CD8-positive, alpha-beta memory T cell (primary cell): ENCODE measurements at regions not wholly inside any gene's neighbourhood (a gene's known extent, or its start where the extent isn't known, plus 50 kb on each side); places are given as distances from the start of the nearest gene placed in this dataset.

Source experiments
- CTCF ChIA-PET: fragments of 350-600 bp; sonication (Branson Sonifier 250); formaldehyde crosslinking; loops from one replicate; lab custom pipeline; 2021; ENCODE audit warnings: antibody characterized with exemption; lab: Charles Lee
- POLR2A ChIA-PET: fragments of 350-600 bp; sonication (Branson Sonifier 250); formaldehyde crosslinking; loops from one replicate; lab custom pipeline; 2021; ENCODE audit warnings: antibody characterized with exemption; lab: Charles Lee
- DNase-seq, 5 donors: peaks; one replicate each; pipeline versions ENCODE4 v3.0.0 to v3.0.0-alpha.2; 2020 to 2022; ENCODE audit warnings: mixed read lengths in 1 of 5
- H3K27ac ChIP-seq: one replicate; pipeline ENCODE4 v1.7.0; 2013; ENCODE audit warnings: low read depth, mild to moderate bottlenecking, low read length, moderate library complexity
- H3K27me3 ChIP-seq: 2 replicates; pipeline ENCODE4 v1.7.0; 2013; ENCODE audit warnings: low read length, mild to moderate bottlenecking; ENCODE audit not compliant: insufficient read depth, poor library complexity, severe bottlenecking
- H3K36me3 ChIP-seq: 2 replicates; pipeline ENCODE4 v1.7.0; 2013; ENCODE audit warnings: mild to moderate bottlenecking, low read length, moderate library complexity; ENCODE audit not compliant: insufficient read depth
- H3K4me1 ChIP-seq: 2 replicates; pipeline ENCODE4 v1.7.0; 2013; ENCODE audit warnings: mild to moderate bottlenecking, low read length, moderate library complexity; ENCODE audit not compliant: insufficient read depth
- H3K4me3 ChIP-seq: 2 replicates; pipeline ENCODE4 v1.7.0; 2013; ENCODE audit warnings: mild to moderate bottlenecking, low read length
- H3K9me3 ChIP-seq: 2 replicates; pipeline ENCODE4 v1.7.0; 2013; ENCODE audit warnings: mild to moderate bottlenecking, low read length
- H3K27ac Mint-ChIP-seq, 8 donors: one replicate each; pipeline ENCODE4 v1.8.0; 2020 to 2021; ENCODE audit warnings: mixed read lengths in 8 of 8, mild to moderate bottlenecking in 6 of 8, inconsistent platforms in 3 of 8, moderate library complexity in 3 of 8
- H3K27me3 Mint-ChIP-seq, 2 donors: one replicate each; pipeline ENCODE4 v1.8.0; 2020 to 2021; ENCODE audit warnings: mixed read lengths in 2 of 2, mild to moderate bottlenecking in 1 of 2, moderate library complexity in 1 of 2
- H3K36me3 Mint-ChIP-seq, 3 donors: one replicate each; pipeline ENCODE4 v1.8.0; 2020 to 2021; ENCODE audit warnings: mixed read lengths in 3 of 3, inconsistent platforms in 1 of 3, mild to moderate bottlenecking in 1 of 3
- H3K4me1 Mint-ChIP-seq, 3 donors: one replicate each; pipeline ENCODE4 v1.8.0; 2020 to 2021; ENCODE audit warnings: mixed read lengths in 3 of 3, inconsistent platforms in 1 of 3, mild to moderate bottlenecking in 1 of 3
- H3K4me3 Mint-ChIP-seq, 7 donors: one replicate each; pipeline ENCODE4 v1.8.0; 2020 to 2021; ENCODE audit warnings: mixed read lengths in 7 of 7, mild to moderate bottlenecking in 6 of 7, moderate library complexity in 4 of 7, inconsistent platforms in 2 of 7
- H3K9me3 Mint-ChIP-seq, 5 donors: one replicate each; pipeline ENCODE4 v1.8.0; 2020 to 2022; ENCODE audit warnings: mixed read lengths in 5 of 5, mild to moderate bottlenecking in 3 of 5, moderate library complexity in 2 of 5, inconsistent platforms in 1 of 5

DNA sequence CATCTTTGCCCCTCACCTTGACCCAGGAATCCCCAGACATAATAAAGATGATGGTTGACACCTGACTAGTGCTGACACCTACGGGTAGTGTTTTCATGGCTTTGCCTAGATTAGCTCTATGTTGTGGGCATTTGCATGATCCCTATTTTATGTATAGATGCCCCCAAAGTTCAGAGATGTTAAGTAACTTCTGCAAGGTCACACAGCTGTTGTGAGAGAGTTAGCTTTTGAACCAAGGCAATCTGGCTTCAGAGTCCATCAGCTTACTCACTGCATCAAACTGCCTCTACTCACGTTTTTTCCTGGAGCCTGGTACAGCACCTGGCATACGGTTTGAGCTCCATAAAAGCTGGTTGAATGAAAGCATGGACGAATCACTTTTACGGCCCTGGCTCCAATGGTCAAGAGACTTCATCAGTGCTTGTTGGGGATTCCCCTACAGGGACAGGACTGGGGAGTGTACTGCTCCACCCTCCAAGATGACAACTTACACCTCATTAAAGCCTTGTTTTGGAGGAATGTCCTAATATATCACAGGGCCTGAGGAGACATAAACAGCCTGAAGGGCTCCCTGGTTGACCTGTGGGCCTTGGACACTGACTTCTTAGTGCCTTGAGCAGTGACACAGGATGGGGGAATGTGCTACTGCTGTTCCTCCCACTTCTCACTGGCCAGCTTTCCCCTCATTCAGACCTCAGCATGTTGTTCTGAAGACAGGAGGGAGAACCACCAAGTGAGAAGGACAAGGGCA lies 193.2 kb upstream of the ASIC2 start:
- no peaks in the 10 kb centered on the region for H3K9me3 ChIP-seq
- Mint-ChIP-seq H3K4me3 (no peak overlapping the region), H3K9me3 (no peaks in the 10 kb centered on the region), H3K27ac (no peak overlapping the region), H3K4me1 (no peaks in the 10 kb centered on the region), H3K36me3 (no peaks in the 10 kb centered on the region), H3K27me3 (peaks cover 2 to 6% of the 10 kb centered on the region in 2 donors)
- H3K27me3 ChIP-seq = no peaks in the 10 kb centered on the region
- DNase-seq = no peak
- H3K4me1 ChIP-seq = no peaks in the 10 kb centered on the region
- H3K4me3 ChIP-seq = no peak overlapping the region
- no peak overlapping the region for H3K27ac ChIP-seq
- H3K36me3 ChIP-seq = no peaks in the 10 kb centered on the region
- CTCF ChIA-PET = no interaction called here
- POLR2A ChIA-PET = no interaction called here

DNA sequence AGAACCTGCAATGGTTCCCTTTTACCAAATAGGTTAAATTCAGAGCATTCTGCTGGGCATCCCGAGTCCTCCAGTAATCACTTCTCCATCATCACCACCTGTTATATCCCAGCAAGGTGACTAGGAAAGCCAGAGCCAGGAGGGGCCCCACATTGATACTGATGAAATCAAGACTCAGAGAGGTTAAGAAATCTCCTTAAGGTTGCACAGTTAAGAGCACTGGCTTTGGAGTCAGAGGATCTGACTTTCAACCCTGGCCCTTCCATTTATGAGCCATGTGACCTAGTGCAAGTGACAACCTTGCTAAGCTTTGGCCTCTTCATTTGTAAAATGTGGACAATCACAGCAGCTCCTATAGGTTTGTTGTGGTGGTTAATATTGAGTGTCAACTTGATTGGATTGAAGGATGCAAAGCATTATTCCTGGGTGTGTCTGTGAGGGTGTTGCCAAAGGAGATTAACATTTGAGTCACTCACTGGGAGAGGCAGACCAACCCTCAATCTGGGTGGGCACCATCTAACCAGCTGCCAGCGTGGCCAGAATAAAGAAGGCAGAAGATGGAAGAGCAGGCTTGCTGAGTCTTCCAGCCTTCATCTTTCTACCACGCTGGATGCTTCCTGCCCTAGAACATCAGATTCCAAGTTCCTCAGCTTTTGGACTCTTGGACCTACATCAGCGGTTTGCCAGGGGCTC lies 194.2 kb upstream of the ASIC2 start:
- Mint-ChIP-seq H3K9me3 (no peaks in the 10 kb centered on the region), H3K27ac (no peak overlapping the region), H3K4me1 (no peaks in the 10 kb centered on the region), H3K27me3 (peaks cover 2 to 13% of the 10 kb centered on the region in 2 donors), H3K36me3 (no peaks in the 10 kb centered on the region), H3K4me3 (no peak overlapping the region)
- no peak overlapping the region for H3K27ac ChIP-seq
- no peaks in the 10 kb centered on the region for H3K36me3 ChIP-seq
- POLR2A ChIA-PET = no interaction called here
- H3K4me1 ChIP-seq = no peaks in the 10 kb centered on the region
- CTCF ChIA-PET = no interaction called here
- H3K27me3 ChIP-seq = no peaks in the 10 kb centered on the region
- DNase-seq = no peak
- H3K9me3 ChIP-seq = no peaks in the 10 kb centered on the region
- H3K4me3 ChIP-seq = no peak overlapping the region

DNA sequence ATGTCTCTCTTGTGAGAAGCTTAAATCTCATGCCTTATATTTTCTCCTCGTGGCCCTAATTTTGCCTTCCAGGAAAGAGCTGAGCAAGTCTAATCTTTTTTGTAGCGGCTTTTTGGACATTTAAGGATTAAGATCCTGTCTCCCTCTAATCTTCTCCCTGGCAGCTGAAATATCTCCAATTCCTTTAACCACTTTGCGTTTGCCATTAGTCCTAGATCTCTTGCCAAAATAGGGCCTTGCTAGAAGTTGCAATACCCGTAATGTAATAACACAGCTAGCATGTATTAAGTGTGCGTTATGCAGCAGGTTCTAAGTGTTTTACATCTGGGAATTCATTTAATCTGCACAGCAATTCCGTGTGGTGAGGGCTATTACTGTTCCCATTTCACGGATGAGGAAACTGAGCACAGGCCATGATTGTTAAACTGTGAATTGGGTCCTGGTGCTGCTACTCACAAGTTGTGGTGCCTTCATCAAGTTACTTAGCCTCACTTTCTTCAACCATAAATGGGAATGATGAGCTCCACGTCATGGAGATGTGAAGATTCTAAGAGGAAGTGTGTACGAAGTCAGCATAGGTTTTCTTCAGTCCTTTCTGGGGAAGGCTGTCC lies 198.9 kb upstream of the ASIC2 start:
- H3K4me1 Mint-ChIP-seq = no peaks in the 10 kb centered on the region
- H3K27ac Mint-ChIP-seq = no peak overlapping the region
- H3K36me3 Mint-ChIP-seq = no peaks in the 10 kb centered on the region
- DNase-seq = no peak
- H3K27ac ChIP-seq = no peak overlapping the region
- no peaks in the 10 kb centered on the region for H3K9me3 ChIP-seq
- ChIA-PET CTCF (no interaction called here), POLR2A (no interaction called here)
- H3K27me3 ChIP-seq = no peaks in the 10 kb centered on the region
- no peaks in the 10 kb centered on the region for H3K4me1 ChIP-seq
- no peak overlapping the region for H3K4me3 ChIP-seq
- peaks cover 10 to 16% of the 10 kb centered on the region in 2 donors for H3K27me3 Mint-ChIP-seq
- H3K36me3 ChIP-seq = no peaks in the 10 kb centered on the region
- H3K9me3 Mint-ChIP-seq = no peaks in the 10 kb centered on the region
- H3K4me3 Mint-ChIP-seq = no peak overlapping the region

DNA sequence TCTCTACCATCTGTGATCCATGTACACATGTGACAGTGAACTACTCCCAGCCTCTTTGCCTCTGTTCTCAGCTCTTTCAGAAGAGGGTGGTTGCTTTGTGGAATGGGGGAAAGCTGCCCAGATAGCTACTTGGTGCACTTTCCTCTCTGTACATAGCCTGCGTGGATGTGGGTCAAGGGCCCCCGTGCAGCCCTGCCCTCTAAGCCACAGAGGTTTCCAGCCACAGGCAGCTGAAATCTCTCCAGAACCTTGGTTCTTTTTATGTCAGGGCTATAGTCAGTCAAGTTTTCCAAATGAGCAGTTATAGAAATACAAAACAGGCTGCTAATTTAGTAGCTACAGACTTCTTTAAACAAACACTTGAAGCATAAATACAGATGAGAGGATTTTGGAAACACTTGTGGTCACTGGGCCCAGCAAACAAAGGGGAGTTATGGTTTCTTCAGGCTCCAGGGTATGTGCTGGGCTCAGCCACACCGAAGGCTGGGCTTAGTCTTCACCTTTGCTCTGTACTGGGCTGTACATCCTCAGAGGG lies 199.7 kb upstream of the ASIC2 start:
- Histone ChIP-seq H3K36me3 (no peaks in the 10 kb centered on the region), H3K27me3 (no peaks in the 10 kb centered on the region), H3K4me3 (no peak overlapping the region), H3K9me3 (no peaks in the 10 kb centered on the region), H3K27ac (no peak overlapping the region), H3K4me1 (no peaks in the 10 kb centered on the region)
- no peak for DNase-seq
- no peak overlapping the region for H3K27ac Mint-ChIP-seq
- no peak overlapping the region for H3K4me3 Mint-ChIP-seq
- POLR2A ChIA-PET = no interaction called here
- CTCF ChIA-PET = no interaction called here
- H3K27me3 Mint-ChIP-seq = peaks cover 10 to 16% of the 10 kb centered on the region in 2 donors
- H3K36me3 Mint-ChIP-seq = no peaks in the 10 kb centered on the region
- no peaks in the 10 kb centered on the region for H3K9me3 Mint-ChIP-seq
- no peaks in the 10 kb centered on the region for H3K4me1 Mint-ChIP-seq

DNA sequence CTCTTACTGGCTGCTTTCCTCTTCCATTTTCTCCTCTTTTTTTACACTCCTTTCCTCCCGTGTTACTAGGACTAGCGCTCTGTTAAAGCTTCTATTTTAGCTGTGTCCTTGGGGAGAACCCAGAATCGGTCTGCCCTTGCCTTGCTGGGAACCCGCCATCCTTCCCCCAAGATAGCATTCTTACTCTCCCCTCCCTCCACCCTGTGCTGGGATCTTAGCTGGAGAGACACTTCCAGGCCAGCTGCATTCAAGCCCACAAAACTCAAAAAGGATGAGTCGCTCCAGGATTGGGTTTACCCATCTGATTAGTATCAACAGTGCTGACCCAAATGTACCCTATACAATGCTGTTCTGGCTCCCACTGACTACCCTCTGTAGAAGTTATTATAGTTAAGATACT lies 200.5 kb upstream of the ASIC2 start:
- no peaks in the 10 kb centered on the region for H3K9me3 Mint-ChIP-seq
- POLR2A ChIA-PET = no interaction called here
- no peaks in the 10 kb centered on the region for H3K4me1 Mint-ChIP-seq
- no peak for DNase-seq
- H3K27me3 Mint-ChIP-seq = peaks cover 11 to 16% of the 10 kb centered on the region in 2 donors
- H3K27ac Mint-ChIP-seq = no peak overlapping the region
- no peak overlapping the region for H3K27ac ChIP-seq
- H3K36me3 Mint-ChIP-seq = no peaks in the 10 kb centered on the region
- CTCF ChIA-PET = no interaction called here
- no peak overlapping the region for H3K4me3 ChIP-seq
- no peaks in the 10 kb centered on the region for H3K9me3 ChIP-seq
- H3K27me3 ChIP-seq = no peaks in the 10 kb centered on the region
- no peaks in the 10 kb centered on the region for H3K36me3 ChIP-seq
- H3K4me3 Mint-ChIP-seq = no peak overlapping the region
- H3K4me1 ChIP-seq = no peaks in the 10 kb centered on the region

DNA sequence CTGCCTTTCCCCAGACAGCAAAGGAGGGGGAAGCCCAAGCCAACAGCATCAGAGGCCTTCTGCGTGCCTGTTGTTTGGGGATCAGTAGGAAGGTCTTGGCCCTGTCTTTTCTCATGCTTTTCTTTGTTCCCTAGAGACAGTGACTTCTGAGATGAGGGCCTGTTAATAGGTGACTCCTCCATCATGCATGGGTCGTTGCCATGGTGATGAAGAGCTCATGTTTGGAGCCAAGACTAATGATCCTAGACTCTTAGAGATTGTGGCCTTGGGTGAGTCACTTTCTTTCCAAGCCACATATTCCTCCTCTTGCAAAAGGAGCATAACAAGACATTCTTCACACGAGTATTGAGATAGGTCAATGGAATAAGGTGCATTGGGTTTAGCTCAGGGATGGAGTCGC lies 201.1 kb upstream of the ASIC2 start:
- no peak overlapping the region for H3K4me3 ChIP-seq
- no peak overlapping the region for H3K27ac ChIP-seq
- H3K36me3 ChIP-seq = no peaks in the 10 kb centered on the region
- Mint-ChIP-seq H3K36me3 (no peaks in the 10 kb centered on the region), H3K4me3 (no peak overlapping the region), H3K9me3 (no peaks in the 10 kb centered on the region), H3K4me1 (no peaks in the 10 kb centered on the region), H3K27ac (no peak overlapping the region), H3K27me3 (peaks cover 9 to 16% of the 10 kb centered on the region in 2 donors)
- ChIA-PET POLR2A (no interaction called here), CTCF (no interaction called here)
- H3K4me1 ChIP-seq = no peaks in the 10 kb centered on the region
- H3K27me3 ChIP-seq = no peaks in the 10 kb centered on the region
- H3K9me3 ChIP-seq = no peaks in the 10 kb centered on the region
- DNase-seq = no peak

DNA sequence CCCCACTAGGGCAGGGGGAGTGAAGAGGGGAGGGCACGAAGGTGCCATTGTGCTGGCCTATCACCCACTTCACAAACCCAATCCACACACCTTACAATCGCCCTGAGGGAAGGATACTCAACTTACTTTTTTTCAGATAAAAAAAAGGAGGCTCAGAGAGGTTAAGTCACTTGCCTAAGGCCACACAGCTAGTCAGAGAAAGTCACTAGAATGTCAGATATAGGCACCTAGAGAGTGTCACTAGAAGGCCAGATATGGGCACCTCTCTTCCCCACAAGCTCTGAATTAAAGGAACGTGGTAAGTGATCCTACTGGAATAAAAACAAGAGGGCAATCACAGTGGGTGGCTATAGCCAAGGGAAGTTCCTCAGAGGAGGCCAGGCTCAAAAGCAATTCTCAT lies 204.5 kb upstream of the ASIC2 start:
- Mint-ChIP-seq H3K9me3 (no peaks in the 10 kb centered on the region), H3K36me3 (no peaks in the 10 kb centered on the region), H3K4me3 (no peak overlapping the region), H3K27ac (no peak overlapping the region), H3K27me3 (peaks cover 5 to 12% of the 10 kb centered on the region in 2 donors), H3K4me1 (no peaks in the 10 kb centered on the region)
- no peak overlapping the region for H3K4me3 ChIP-seq
- DNase-seq = no peak
- H3K4me1 ChIP-seq = no peaks in the 10 kb centered on the region
- ChIA-PET CTCF (no interaction called here), POLR2A (no interaction called here)
- H3K27ac ChIP-seq = no peak overlapping the region
- H3K9me3 ChIP-seq = no peaks in the 10 kb centered on the region
- no peaks in the 10 kb centered on the region for H3K27me3 ChIP-seq
- H3K36me3 ChIP-seq = no peaks in the 10 kb centered on the region

DNA sequence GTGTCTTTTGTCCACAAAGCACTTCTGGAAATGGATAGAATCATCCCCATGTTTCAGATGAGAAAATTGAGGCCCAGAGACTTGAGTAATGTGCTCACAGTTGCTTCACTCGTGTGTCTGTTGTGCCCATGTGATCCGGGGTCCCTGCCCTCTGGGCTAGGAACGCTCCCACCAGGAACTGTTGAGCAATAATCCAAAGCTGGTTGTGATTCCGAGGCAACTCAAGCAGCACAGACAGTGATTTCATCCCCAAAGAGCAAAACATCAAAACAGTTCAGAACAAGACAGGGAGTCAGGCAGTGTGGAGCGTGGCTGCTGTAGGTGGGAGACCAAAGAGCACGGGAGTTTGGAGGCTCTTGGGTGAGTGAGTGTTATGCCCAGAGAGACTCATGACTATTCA lies 205.0 kb upstream of the ASIC2 start:
- Mint-ChIP-seq H3K4me3 (no peak overlapping the region), H3K27me3 (peaks cover 5 to 12% of the 10 kb centered on the region in 2 donors), H3K27ac (no peak overlapping the region), H3K36me3 (no peaks in the 10 kb centered on the region), H3K4me1 (no peaks in the 10 kb centered on the region), H3K9me3 (no peaks in the 10 kb centered on the region)
- Histone ChIP-seq H3K9me3 (no peaks in the 10 kb centered on the region), H3K4me1 (no peaks in the 10 kb centered on the region), H3K4me3 (no peak overlapping the region), H3K27ac (no peak overlapping the region), H3K36me3 (no peaks in the 10 kb centered on the region), H3K27me3 (no peaks in the 10 kb centered on the region)
- DNase-seq = no peak
- POLR2A ChIA-PET = no interaction called here
- CTCF ChIA-PET = no interaction called here
